ENCODE measurements at regions not wholly inside any gene's neighbourhood (a gene's known extent, or its start where the extent isn't known, plus 50 kb on each side); places are given as distances from the start of the nearest gene placed in this dataset.
A peak's percentile ranks its signal among the peaks of the same experiment; 100 is the strongest.

GRCh38 chr4:125517831-125518230 lies 203.1 kb downstream of the FAT4 start:
- no peak overlapping the region for H3K4me3 ChIP-seq (ENCODE audit: low read depth, low read length)
- H3K9me3 ChIP-seq = no peaks in the 10 kb centered on the region
- no peak for TF ChIP-seq CTCF (IDR thresholded peaks at IDR 0.05; ENCODE audit: low read depth, low read length)
- no peaks in the 10 kb centered on the region for H3K36me3 ChIP-seq
- H3K4me1 ChIP-seq = no peaks in the 10 kb centered on the region; the same call in none of the 2 replicates
- no peaks in the 10 kb centered on the region for H3K27me3 ChIP-seq
- DNase-seq = no peak

- Histone ChIP-seq H3K27me3 (no peaks in the 10 kb centered on the region), H3K4me1 (no peaks in the 10 kb centered on the region; the same call in none of the 2 replicates), H3K9me3 (no peaks in the 10 kb centered on the region), H3K4me3 (ENCODE audit: low read depth, low read length) (no peak overlapping the region), H3K36me3 (no peaks in the 10 kb centered on the region)
- no peak for DNase-seq
- no peak for TF ChIP-seq CTCF (IDR thresholded peaks at IDR 0.05; ENCODE audit: low read depth, low read length)
Observed at GRCh38 chr4:125518281-125518680, 203.5 kb downstream of the FAT4 start.

GRCh38 chr4:125519371-125520146 lies 204.8 kb downstream of the FAT4 start:
- H3K27me3 ChIP-seq = no peaks in the 10 kb centered on the region
- DNase-seq = no peak
- TF ChIP-seq CTCF (IDR thresholded peaks at IDR 0.05; ENCODE audit: low read depth, low read length) = no peak
- H3K9me3 ChIP-seq = no peaks in the 10 kb centered on the region
- no peaks in the 10 kb centered on the region; the same call in none of the 2 replicates for H3K4me1 ChIP-seq
- H3K36me3 ChIP-seq = no peaks in the 10 kb centered on the region
- no peak overlapping the region for H3K4me3 ChIP-seq (ENCODE audit: low read depth, low read length)

GRCh38 chr4:125520258-125520990 lies 205.7 kb downstream of the FAT4 start:
- Histone ChIP-seq H3K4me1 (no peaks in the 10 kb centered on the region; the same call in none of the 2 replicates), H3K9me3 (no peaks in the 10 kb centered on the region), H3K27me3 (no peaks in the 10 kb centered on the region), H3K4me3 (ENCODE audit: low read depth, low read length) (no peak overlapping the region), H3K36me3 (no peaks in the 10 kb centered on the region)
- TF ChIP-seq CTCF (IDR thresholded peaks at IDR 0.05; ENCODE audit: low read depth, low read length) = no peak
- DNase-seq = no peak

- H3K27me3 ChIP-seq = no peaks in the 10 kb centered on the region
- no peak for DNase-seq
- TF ChIP-seq CTCF (IDR thresholded peaks at IDR 0.05; ENCODE audit: low read depth, low read length) = no peak
- H3K4me1 ChIP-seq = no peaks in the 10 kb centered on the region; the same call in none of the 2 replicates
- H3K9me3 ChIP-seq = no peaks in the 10 kb centered on the region
- H3K36me3 ChIP-seq = no peaks in the 10 kb centered on the region
- no peak overlapping the region for H3K4me3 ChIP-seq (ENCODE audit: low read depth, low read length)
Observed at GRCh38 chr4:125522588-125522987, 207.8 kb downstream of the FAT4 start.

GRCh38 chr4:125522992-125523391 lies 208.2 kb downstream of the FAT4 start:
- H3K4me3 ChIP-seq (ENCODE audit: low read depth, low read length) = no peak overlapping the region
- TF ChIP-seq CTCF (IDR thresholded peaks at IDR 0.05; ENCODE audit: low read depth, low read length) = no peak
- H3K9me3 ChIP-seq = no peaks in the 10 kb centered on the region
- H3K36me3 ChIP-seq = no peaks in the 10 kb centered on the region
- H3K4me1 ChIP-seq = no peaks in the 10 kb centered on the region; the same call in none of the 2 replicates
- peak; percentile 16 for DNase-seq
- H3K27me3 ChIP-seq = no peaks in the 10 kb centered on the region

Data from BE2C (cell line).